Transverse colon (tissue), 4 donors: ENCODE measurements at regions not wholly inside any gene's neighbourhood (a gene's known extent, or its start where the extent isn't known, plus 50 kb on each side); places are given as distances from the start of the nearest gene placed in this dataset.

Experiments used
- POLR2AphosphoS5 ChIP-seq, 3 donors: sonication (generic); formaldehyde crosslinking; IDR thresholded peaks; one replicate each; pipeline ENCODE4 v1.6.1; 2016; ENCODE audit warnings: antibody characterized with exemption in 3 of 3
- TF ChIP-seq, protein P1 (sequence below), 5 experiments: fragments of 200-600 bp in 3 of 5; fragments of 450-650 bp in 2 of 5; sonication (generic) in 3 of 5; IDR thresholded peaks; 1 replicate in 2 of 5; 2 replicates in 3 of 5; pipeline ENCODE4 v1.5.1; 2016 to 2017; ENCODE audit warnings: antibody characterized with exemption in 5 of 5, inconsistent platforms in 3 of 5, mild to moderate bottlenecking in 2 of 5, moderate library complexity in 1 of 5

GRCh38 chr20:51326201-51326819 is 216.2 kb downstream of the NFATC2 start:
- TF ChIP-seq, protein P1, sequence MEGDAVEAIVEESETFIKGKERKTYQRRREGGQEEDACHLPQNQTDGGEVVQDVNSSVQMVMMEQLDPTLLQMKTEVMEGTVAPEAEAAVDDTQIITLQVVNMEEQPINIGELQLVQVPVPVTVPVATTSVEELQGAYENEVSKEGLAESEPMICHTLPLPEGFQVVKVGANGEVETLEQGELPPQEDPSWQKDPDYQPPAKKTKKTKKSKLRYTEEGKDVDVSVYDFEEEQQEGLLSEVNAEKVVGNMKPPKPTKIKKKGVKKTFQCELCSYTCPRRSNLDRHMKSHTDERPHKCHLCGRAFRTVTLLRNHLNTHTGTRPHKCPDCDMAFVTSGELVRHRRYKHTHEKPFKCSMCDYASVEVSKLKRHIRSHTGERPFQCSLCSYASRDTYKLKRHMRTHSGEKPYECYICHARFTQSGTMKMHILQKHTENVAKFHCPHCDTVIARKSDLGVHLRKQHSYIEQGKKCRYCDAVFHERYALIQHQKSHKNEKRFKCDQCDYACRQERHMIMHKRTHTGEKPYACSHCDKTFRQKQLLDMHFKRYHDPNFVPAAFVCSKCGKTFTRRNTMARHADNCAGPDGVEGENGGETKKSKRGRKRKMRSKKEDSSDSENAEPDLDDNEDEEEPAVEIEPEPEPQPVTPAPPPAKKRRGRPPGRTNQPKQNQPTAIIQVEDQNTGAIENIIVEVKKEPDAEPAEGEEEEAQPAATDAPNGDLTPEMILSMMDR (IDR thresholded peaks at IDR 0.05): peak; percentile 52 to 67 (median 61)
- TF ChIP-seq POLR2AphosphoS5 (IDR thresholded peaks at IDR 0.05): no peak
